OCI-LY1 (cell line): ENCODE measurements at regions not wholly inside any gene's neighbourhood (a gene's known extent, or its start where the extent isn't known, plus 50 kb on each side); places are given as distances from the start of the nearest gene placed in this dataset.

Experiments
- H2AFZ ChIP-seq: fragments of 200-600 bp; sonication (generic), shearing (Covaris generic); 2 replicates; pipeline ENCODE4 v1.6.0; 2014; ENCODE audit warnings: antibody characterized with exemption, mild to moderate bottlenecking, low read length
- H3F3A ChIP-seq: fragments of 200-600 bp; sonication (generic), shearing (Covaris generic); 2 replicates; pipeline ENCODE4 v1.6.0; 2014; ENCODE audit warnings: mild to moderate bottlenecking, antibody characterized with exemption, low read length, moderate library complexity; ENCODE audit not compliant: insufficient read depth
- H3K27ac ChIP-seq: fragments of 200-600 bp; sonication (generic); 2 replicates; pipeline ENCODE4 v1.5.1; 2014; ENCODE audit warnings: low read length, mixed run types, mild to moderate bottlenecking, low read depth; ENCODE audit not compliant: poor library complexity, severe bottlenecking
- H3K27me3 ChIP-seq: fragments of 200-600 bp; sonication (generic); 2 replicates; pipeline ENCODE4 v1.6.0; 2014; ENCODE audit warnings: antibody characterized with exemption, mild to moderate bottlenecking, low read length, moderate library complexity; ENCODE audit not compliant: insufficient read depth
- H3K36me3 ChIP-seq: fragments of 200-600 bp; sonication (generic); 2 replicates; pipeline ENCODE4 v1.6.1; 2014; ENCODE audit warnings: mild to moderate bottlenecking, antibody characterized with exemption, low read length, moderate library complexity, mixed read lengths; ENCODE audit not compliant: insufficient read depth
- H3K4me1 ChIP-seq: fragments of 200-600 bp; sonication (generic); 2 replicates; pipeline ENCODE4 v1.5.1; 2014; ENCODE audit warnings: mild to moderate bottlenecking, low read length, moderate library complexity; ENCODE audit not compliant: insufficient read depth, severe bottlenecking
- H3K4me2 ChIP-seq: fragments of 200-600 bp; sonication (generic), shearing (Covaris generic); 2 replicates; pipeline ENCODE4 v1.6.1; 2014; ENCODE audit warnings: low read length
- H3K4me3 ChIP-seq: fragments of 200-600 bp; sonication (generic); 2 replicates; pipeline ENCODE4 v1.5.1; 2014; ENCODE audit warnings: low read length, low read depth, mild to moderate bottlenecking, mixed read lengths; ENCODE audit not compliant: poor library complexity, severe bottlenecking
- H3K79me2 ChIP-seq: fragments of 200-600 bp; shearing (Covaris generic); 2 replicates; pipeline ENCODE4 v1.6.1; 2016; ENCODE audit warnings: mixed run types, low read length, mixed read lengths; ENCODE audit not compliant: insufficient read depth
- H3K9ac ChIP-seq: fragments of 200-600 bp; sonication (generic), shearing (Covaris generic); 2 replicates; pipeline ENCODE4 v1.6.1; 2014; ENCODE audit warnings: mild to moderate bottlenecking, low read length, mixed read lengths
- H3K9me2 ChIP-seq: fragments of 200-600 bp; sonication (generic), shearing (Covaris generic); 2 replicates; pipeline ENCODE4 v1.6.1; 2014; ENCODE audit warnings: low read depth, mild to moderate bottlenecking, low read length, mixed read lengths
- H3K9me3 ChIP-seq: fragments of 200-600 bp; shearing (Covaris generic); 2 replicates; pipeline ENCODE4 v1.6.1; 2014; ENCODE audit warnings: low read length, mixed read lengths
- H4K20me1 ChIP-seq: fragments of 200-600 bp; sonication (generic), shearing (Covaris generic); 2 replicates; pipeline ENCODE4 v1.6.0; 2016; ENCODE audit warnings: mild to moderate bottlenecking, low read length; ENCODE audit not compliant: insufficient read depth
- EZH2 ChIP-seq: fragments of 200-600 bp; sonication (generic), shearing (Covaris generic); IDR thresholded peaks from 2 replicates; pipeline ENCODE4 v1.8.0; 2017; ENCODE audit warnings: borderline replicate concordance, mixed run types, mild to moderate bottlenecking, antibody characterized with exemption, low read length, moderate library complexity, mixed read lengths
- TF ChIP-seq, protein P1 (sequence below): fragments of 200-600 bp; sonication (generic), shearing (Covaris generic); IDR thresholded peaks from 2 replicates; pipeline ENCODE4 v1.5.1; 2017; ENCODE audit warnings: mild to moderate bottlenecking, antibody characterized with exemption, low read length, moderate library complexity, mixed read lengths

DNA sequence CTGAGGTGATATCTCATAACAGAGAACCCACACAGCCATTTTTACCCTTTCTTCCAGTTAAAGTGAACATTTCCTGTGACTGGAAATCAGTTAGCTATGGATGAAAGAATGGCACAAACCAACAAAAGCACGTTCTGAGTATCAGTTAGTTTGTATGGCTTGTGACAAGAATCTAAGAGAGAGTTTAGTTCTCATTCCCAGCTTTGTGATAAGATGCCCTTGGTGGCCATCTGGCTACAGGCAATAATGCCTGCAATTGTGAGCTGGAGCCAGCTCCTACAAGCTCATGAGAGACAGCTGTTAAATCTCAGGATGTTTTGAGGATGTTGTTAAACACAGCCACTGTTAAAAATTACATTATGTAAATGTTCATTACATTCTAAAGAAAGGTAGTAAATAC is 122.0 kb upstream of the FRMD6 start:
- no peaks in the 10 kb centered on the region for H3K4me1 ChIP-seq
- H3K9me3 ChIP-seq = no peaks in the 10 kb centered on the region
- H3K27ac ChIP-seq = no peak overlapping the region
- H3F3A ChIP-seq = no peaks in the 10 kb centered on the region
- no peaks in the 10 kb centered on the region for H3K9me2 ChIP-seq
- H3K4me3 ChIP-seq = no peak overlapping the region
- H4K20me1 ChIP-seq = no peaks in the 10 kb centered on the region
- no peaks in the 10 kb centered on the region for H3K27me3 ChIP-seq
- H3K79me2 ChIP-seq = no peaks in the 10 kb centered on the region
- H3K9ac ChIP-seq = no peak overlapping the region
- no peak overlapping the region for H3K4me2 ChIP-seq
- TF ChIP-seq, protein P1, sequence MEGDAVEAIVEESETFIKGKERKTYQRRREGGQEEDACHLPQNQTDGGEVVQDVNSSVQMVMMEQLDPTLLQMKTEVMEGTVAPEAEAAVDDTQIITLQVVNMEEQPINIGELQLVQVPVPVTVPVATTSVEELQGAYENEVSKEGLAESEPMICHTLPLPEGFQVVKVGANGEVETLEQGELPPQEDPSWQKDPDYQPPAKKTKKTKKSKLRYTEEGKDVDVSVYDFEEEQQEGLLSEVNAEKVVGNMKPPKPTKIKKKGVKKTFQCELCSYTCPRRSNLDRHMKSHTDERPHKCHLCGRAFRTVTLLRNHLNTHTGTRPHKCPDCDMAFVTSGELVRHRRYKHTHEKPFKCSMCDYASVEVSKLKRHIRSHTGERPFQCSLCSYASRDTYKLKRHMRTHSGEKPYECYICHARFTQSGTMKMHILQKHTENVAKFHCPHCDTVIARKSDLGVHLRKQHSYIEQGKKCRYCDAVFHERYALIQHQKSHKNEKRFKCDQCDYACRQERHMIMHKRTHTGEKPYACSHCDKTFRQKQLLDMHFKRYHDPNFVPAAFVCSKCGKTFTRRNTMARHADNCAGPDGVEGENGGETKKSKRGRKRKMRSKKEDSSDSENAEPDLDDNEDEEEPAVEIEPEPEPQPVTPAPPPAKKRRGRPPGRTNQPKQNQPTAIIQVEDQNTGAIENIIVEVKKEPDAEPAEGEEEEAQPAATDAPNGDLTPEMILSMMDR = no peak
- no peak for TF ChIP-seq EZH2
- no peaks in the 10 kb centered on the region for H3K36me3 ChIP-seq
- H2AFZ ChIP-seq = no peak overlapping the region

DNA sequence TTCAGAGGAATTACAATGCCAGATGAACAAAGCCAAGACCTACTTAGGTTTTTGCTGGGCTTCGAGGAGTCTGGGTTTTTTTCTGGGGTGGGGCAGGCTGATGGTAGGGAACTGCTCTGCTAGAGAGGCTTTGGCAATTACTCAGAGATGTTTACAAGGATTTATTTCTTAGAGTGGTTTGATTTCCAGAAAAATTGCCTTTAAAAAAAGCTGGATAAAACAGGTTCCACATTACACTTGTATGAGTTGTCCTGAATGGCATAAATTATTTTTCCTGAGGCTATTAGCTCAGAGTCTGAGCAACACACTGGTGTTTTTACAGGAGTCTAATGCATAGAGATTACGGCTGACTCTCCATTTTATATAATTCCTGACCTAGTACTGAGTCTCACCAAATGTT is 118.5 kb upstream of the FRMD6 start:
- H3K4me3 ChIP-seq = no peak overlapping the region
- no peaks in the 10 kb centered on the region for H3F3A ChIP-seq
- H3K9me2 ChIP-seq = no peaks in the 10 kb centered on the region
- H3K27ac ChIP-seq = no peak overlapping the region
- TF ChIP-seq EZH2 = no peak
- TF ChIP-seq, protein P1 = no peak
- H3K27me3 ChIP-seq = no peaks in the 10 kb centered on the region
- H3K4me2 ChIP-seq = no peak overlapping the region
- no peaks in the 10 kb centered on the region for H3K4me1 ChIP-seq
- no peak overlapping the region for H2AFZ ChIP-seq
- 0 out of 2 replicates have a peak, but pooled peaks cover 3% of the 10 kb centered on the region for H3K9me3 ChIP-seq
- no peaks in the 10 kb centered on the region for H3K36me3 ChIP-seq
- no peak overlapping the region for H3K9ac ChIP-seq
- H4K20me1 ChIP-seq = no peaks in the 10 kb centered on the region
- H3K79me2 ChIP-seq = no peaks in the 10 kb centered on the region

DNA sequence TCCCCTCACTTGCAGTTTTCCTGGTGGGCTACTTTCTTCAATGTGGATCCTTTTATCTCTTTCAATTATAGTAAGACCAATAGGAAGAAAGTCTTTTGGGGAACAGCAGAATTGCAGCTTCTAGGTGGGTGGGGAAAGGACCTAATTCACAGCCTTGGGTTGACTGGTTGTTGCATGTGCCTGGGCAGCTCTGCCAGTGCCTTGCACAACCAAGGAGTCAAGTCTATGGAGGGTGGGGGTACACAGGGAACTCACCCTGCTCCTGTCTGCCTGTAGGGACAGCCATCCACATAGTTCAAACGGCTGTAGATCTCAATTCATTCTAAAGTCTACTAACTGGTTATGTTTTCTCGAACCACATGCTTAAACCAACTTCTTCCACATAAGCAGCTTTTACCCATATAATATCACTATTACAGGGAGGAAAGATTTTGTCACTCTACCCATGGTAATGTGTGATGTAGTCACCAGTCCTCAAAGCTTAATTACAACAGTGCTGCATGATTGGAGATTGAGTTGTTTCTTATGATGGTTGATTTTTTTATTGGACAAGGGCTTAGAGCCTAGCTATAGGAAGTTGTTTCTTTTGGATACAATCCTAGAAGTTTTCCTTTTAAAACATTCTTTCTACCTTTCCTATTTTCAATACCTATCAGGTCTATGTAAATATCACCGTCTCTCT is 117.7 kb upstream of the FRMD6 start:
- Histone ChIP-seq H4K20me1 (no peaks in the 10 kb centered on the region), H3K27ac (no peak overlapping the region), H3K9me2 (no peaks in the 10 kb centered on the region), H3K4me3 (no peak overlapping the region), H3K79me2 (no peaks in the 10 kb centered on the region), H3K9me3 (0 out of 2 replicates have a peak, but pooled peaks cover 3% of the 10 kb centered on the region), H3K4me1 (no peaks in the 10 kb centered on the region), H3K27me3 (no peaks in the 10 kb centered on the region), H3K9ac (no peak overlapping the region), H3K4me2 (no peak overlapping the region), H3F3A (no peaks in the 10 kb centered on the region), H2AFZ (no peak overlapping the region), H3K36me3 (no peaks in the 10 kb centered on the region)
- TF ChIP-seq EZH2 = no peak
- TF ChIP-seq, protein P1 = no peak
